Jurkat, Clone E6-1 (cell line): ENCODE measurements at regions not wholly inside any gene's neighbourhood (a gene's known extent, or its start where the extent isn't known, plus 50 kb on each side); places are given as distances from the start of the nearest gene placed in this dataset.
"Not testable (repeated sequence)": the region's sequence is repeated elsewhere in the genome, so short reads cannot be mapped to it uniquely, and the experiment has no call there.

ENCODE experiments used
- DNase-seq: peaks from one replicate; pipeline ENCODE4 v3.0.0-alpha.2; 2011; ENCODE audit warnings: low read depth, low spot score
- H3K4me3 ChIP-seq: 2 replicates; pipeline ENCODE4 v1.5.1; 2011; ENCODE audit warnings: mild to moderate bottlenecking, low read length, control low read depth, moderate library complexity

- DNase-seq = no peak
- no peak overlapping the region for H3K4me3 ChIP-seq
Measured at GRCh38 chr15:69685512-69686452, 233.2 kb downstream of the RPLP1 start.

- DNase-seq = no peak
- H3K4me3 ChIP-seq = no peak overlapping the region
Measured at GRCh38 chr15:69686626-69687025, 234.0 kb downstream of the RPLP1 start.

- no peak for DNase-seq
- no peak overlapping the region for H3K4me3 ChIP-seq
Measured at GRCh38 chr15:69689133-69689532, 236.5 kb downstream of the RPLP1 start.

- H3K4me3 ChIP-seq = no peak overlapping the region
- DNase-seq = no peak
Measured at GRCh38 chr15:69691307-69692015, 238.8 kb downstream of the RPLP1 start.

GRCh38 chr15:69692342-69692741 is 239.7 kb downstream of the RPLP1 start:
- no peak overlapping the region for H3K4me3 ChIP-seq

GRCh38 chr15:69693059-69693458 is 240.4 kb downstream of the RPLP1 start:
- no peak for DNase-seq
- no peak overlapping the region for H3K4me3 ChIP-seq

More at GRCh38 chr15:69692342-69692741, 239.7 kb downstream of the RPLP1 start:
- DNase-seq = no peak

- DNase-seq = no peak
- no peak overlapping the region for H3K4me3 ChIP-seq
Measured at GRCh38 chr15:69696946-69697345, 244.3 kb downstream of the RPLP1 start.

- DNase-seq = no peak
- no peak overlapping the region for H3K4me3 ChIP-seq
Measured at GRCh38 chr15:69697916-69698315, 245.3 kb downstream of the RPLP1 start.

GRCh38 chr15:69699096-69699495 is 246.5 kb downstream of the RPLP1 start:
- no peak for DNase-seq
- H3K4me3 ChIP-seq = no peak overlapping the region

GRCh38 chr15:69700380-69700779 is 247.8 kb downstream of the RPLP1 start:
- H3K4me3 ChIP-seq = no peak overlapping the region

GRCh38 chr15:69701198-69701597 is 248.6 kb downstream of the RPLP1 start:
- H3K4me3 ChIP-seq = no peak overlapping the region
- DNase-seq = no peak

More at GRCh38 chr15:69700380-69700779, 247.8 kb downstream of the RPLP1 start:
- no peak for DNase-seq

- H3K4me3 ChIP-seq = no peak overlapping the region
- no peak for DNase-seq
Measured at GRCh38 chr15:69703532-69704187, 251.0 kb downstream of the RPLP1 start.

- DNase-seq = no peak
- no peak overlapping the region for H3K4me3 ChIP-seq
Measured at GRCh38 chr15:69704229-69704628, 251.6 kb downstream of the RPLP1 start.

- no peak overlapping the region for H3K4me3 ChIP-seq
- DNase-seq = no peak
Measured at GRCh38 chr15:69704700-69705099, 252.1 kb downstream of the RPLP1 start.

GRCh38 chr15:69706353-69707097 is 253.9 kb downstream of the RPLP1 start:
- H3K4me3 ChIP-seq = no peak overlapping the region
- DNase-seq = no peak

GRCh38 chr15:69707241-69707640 is 254.6 kb downstream of the RPLP1 start:
- H3K4me3 ChIP-seq, DNase-seq: not testable (repeated sequence)

- H3K4me3 ChIP-seq, DNase-seq: not testable (repeated sequence)
Measured at GRCh38 chr15:69708436-69709122, 256.0 kb downstream of the RPLP1 start.

- H3K4me3 ChIP-seq = no peak overlapping the region
- no peak for DNase-seq
Measured at GRCh38 chr15:69712991-69713390, 260.4 kb downstream of the RPLP1 start.
